Cardiac fibroblast (primary cell): ENCODE measurements at regions not wholly inside any gene's neighbourhood (a gene's known extent, or its start where the extent isn't known, plus 50 kb on each side); places are given as distances from the start of the nearest gene placed in this dataset.
A peak's percentile ranks its signal among the peaks of the same experiment; 100 is the strongest.
"Not testable (repeated sequence)": the region's sequence is repeated elsewhere in the genome, so short reads cannot be mapped to it uniquely, and the experiment has no call there.

Experiments
- DNase-seq, 2 donors: peaks; one replicate each; pipeline versions ENCODE4 v3.0.0 to v3.0.0-alpha.2; 2010; ENCODE audit warnings: low read depth in 2 of 2
- H3K4me3 ChIP-seq, 2 donors: replicated peaks in 1 of 2; 1 replicate in 1 of 2; 2 replicates in 1 of 2; pipeline ENCODE4 v1.5.1; 2011; ENCODE audit warnings: low read depth in 2 of 2, low read length in 2 of 2, mild to moderate bottlenecking in 2 of 2, moderate library complexity in 1 of 2
- TF ChIP-seq, protein P1 (sequence below): IDR thresholded peaks from one replicate; pipeline ENCODE4 v1.5.1; 2011; ENCODE audit warnings: low read depth, mild to moderate bottlenecking, low read length, inconsistent platforms

DNA sequence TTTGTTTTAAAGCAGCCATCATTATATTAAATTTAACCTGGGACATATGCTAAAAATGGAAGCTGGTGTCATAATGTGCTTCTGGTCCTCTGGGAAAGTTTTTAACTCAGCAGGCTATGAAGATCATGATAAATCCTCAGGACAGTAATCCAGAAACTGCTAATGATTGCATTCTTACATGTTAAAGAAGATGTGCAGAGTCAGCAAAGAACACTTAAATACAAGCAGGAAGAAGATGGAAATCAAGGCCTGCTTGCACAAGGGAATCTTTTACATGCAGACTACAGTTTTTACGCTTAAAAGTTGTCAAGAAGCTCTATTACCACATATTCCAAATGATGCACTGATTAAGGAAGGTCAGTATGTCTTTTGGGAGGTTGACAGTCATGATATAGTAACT, 246.0 kb upstream of the PTPRD start:
- TF ChIP-seq, protein P1, sequence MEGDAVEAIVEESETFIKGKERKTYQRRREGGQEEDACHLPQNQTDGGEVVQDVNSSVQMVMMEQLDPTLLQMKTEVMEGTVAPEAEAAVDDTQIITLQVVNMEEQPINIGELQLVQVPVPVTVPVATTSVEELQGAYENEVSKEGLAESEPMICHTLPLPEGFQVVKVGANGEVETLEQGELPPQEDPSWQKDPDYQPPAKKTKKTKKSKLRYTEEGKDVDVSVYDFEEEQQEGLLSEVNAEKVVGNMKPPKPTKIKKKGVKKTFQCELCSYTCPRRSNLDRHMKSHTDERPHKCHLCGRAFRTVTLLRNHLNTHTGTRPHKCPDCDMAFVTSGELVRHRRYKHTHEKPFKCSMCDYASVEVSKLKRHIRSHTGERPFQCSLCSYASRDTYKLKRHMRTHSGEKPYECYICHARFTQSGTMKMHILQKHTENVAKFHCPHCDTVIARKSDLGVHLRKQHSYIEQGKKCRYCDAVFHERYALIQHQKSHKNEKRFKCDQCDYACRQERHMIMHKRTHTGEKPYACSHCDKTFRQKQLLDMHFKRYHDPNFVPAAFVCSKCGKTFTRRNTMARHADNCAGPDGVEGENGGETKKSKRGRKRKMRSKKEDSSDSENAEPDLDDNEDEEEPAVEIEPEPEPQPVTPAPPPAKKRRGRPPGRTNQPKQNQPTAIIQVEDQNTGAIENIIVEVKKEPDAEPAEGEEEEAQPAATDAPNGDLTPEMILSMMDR: no peak
- DNase-seq: no peak

DNA sequence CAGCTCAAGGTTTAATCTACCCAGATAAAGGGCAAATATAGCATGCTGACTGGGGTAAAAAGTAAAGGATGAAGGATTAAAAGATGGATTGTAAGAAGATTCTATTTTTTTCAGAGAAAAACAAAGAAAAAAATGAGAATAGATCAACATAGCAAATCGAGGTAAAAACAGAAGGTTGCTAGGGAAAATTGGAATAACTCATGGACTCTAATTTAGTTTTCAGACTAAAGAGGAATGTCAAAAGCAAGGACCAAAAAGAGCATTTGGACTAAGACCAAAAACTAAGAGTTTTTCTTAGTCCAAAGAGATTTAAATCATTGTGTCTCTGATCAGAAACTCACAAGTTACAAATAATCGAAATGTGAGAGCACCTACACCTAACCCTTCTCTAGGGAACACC, 250.7 kb upstream of the PTPRD start:
- no peak for DNase-seq
- TF ChIP-seq, protein P1: no peak
- no peak overlapping the region for H3K4me3 ChIP-seq

More for the DNA sequence above, 246.0 kb upstream of the PTPRD start:
- H3K4me3 ChIP-seq: no peak overlapping the region

DNA sequence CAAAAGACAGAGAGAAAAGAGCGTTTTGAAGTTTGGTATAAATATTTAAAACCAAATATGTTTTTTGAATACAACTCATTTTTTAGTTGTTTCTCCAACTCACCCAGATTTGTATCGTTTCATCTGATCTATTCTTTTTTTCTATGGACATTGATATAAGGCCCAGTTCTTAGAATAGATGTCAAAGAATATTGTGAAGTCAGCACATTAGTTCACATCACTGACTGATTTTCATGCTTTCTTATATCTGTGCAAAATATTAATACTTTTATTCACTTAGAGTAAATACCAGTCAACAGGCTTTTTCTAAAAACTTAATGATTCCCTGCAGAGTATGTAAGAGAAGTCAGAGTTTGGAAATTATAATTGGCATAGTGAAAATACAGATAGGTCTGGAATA, 254.4 kb upstream of the PTPRD start:
- no peak for DNase-seq
- TF ChIP-seq, protein P1: no peak
- H3K4me3 ChIP-seq: no peak overlapping the region

DNA sequence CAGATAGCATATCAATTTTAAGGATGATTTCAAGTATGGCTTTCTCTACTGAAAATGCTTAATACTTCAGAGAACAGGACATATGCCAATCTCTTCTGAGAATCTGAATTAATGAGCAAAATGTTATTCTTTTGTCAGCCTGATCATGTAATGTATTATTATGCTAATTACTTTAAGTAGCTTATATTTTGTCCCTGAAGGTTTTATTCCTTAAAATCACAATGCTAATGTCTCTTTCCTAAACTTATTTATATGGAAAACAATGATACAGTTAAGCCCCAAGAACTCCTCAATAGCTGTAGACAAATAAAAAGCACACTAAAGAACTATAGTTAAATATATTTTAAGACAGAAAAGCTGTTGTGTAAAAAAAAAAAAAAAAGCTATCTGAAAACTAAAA, 256.9 kb upstream of the PTPRD start:
- no peak for DNase-seq
- TF ChIP-seq, protein P1: no peak

DNA sequence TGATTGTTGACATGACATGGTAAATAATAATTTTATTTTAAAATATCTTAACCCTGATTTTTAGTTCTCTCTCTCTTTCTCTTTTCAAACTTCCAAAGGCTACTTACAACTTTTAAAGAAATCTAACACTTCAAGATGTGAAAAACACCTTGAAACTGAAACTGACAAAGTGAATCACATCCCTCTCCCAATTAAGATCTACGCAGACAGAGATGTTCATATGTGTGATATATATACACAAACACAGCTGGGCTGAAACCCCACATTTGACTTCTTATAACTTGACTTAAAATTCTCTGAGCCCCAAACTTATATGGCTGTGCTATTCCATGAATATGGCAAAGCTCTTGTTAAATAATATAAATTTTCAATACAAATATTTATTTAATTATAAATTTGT, 261.2 kb upstream of the PTPRD start:
- no peak overlapping the region for H3K4me3 ChIP-seq
- TF ChIP-seq, protein P1: no peak
- no peak for DNase-seq

More for the DNA sequence above, 256.9 kb upstream of the PTPRD start:
- H3K4me3 ChIP-seq: no peak overlapping the region

DNA sequence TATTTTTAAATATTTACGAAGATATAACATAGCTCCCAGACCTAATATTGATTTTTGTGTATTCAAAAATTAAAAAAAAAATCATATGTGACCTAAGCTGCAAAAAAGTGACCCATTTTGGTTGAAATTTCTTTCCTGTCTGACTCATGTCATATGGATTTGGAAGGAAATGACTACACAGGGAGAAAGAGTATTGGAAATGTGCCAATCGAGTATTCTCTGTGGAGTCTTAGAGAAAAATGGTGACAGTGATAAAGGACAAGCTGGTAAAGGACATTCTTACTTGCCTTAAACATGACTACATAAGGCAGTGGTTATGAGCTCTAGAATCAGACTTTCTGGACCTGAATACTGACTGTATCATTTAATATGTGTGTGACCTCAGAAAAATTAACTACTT, 262.9 kb upstream of the PTPRD start:
- no peak overlapping the region for H3K4me3 ChIP-seq
- peak; percentile 38 to 89 for DNase-seq
- TF ChIP-seq, protein P1: no peak

DNA sequence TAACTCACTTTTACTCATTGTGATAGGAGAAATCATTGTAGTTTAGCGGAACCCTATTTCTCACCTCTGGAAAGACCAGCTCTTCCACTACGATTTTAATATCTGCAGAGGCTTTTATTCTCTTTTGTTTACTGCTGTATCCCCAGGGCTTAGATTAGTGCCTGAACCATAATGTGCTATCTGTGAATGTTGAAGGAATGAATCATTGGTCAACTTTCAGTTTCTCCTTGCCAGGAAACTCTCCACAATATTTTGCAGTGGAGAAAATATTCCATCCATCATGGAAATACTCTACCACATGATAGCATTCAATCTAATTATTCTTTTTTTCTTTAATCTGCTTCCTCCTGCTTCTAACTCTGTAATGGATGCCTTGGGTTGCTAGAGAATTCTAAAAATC, 263.5 kb upstream of the PTPRD start:
- no peak overlapping the region for H3K4me3 ChIP-seq
- TF ChIP-seq, protein P1: no peak
- DNase-seq: peak; percentile 50 to 62

DNA sequence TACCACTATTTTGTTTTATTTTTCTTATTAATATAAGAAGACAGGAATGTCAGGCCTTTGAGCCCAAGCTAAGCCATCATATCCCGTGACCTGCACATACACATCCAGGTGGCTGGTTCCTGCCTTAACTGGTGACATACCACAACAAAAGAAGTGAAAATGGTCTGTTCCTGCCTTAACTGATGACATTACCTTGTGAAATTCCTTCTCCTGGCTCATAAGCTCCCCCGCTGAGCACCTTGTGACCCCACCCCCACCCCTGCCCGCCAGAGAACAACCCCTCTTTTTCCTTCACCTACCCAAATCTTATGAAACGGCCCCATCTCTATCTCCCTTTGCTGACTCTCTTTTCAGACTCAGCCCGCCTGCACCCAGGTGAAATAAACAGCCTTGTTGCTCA, 277.5 kb upstream of the PTPRD start:
- H3K4me3 ChIP-seq: not testable (repeated sequence)

More for the DNA sequence above, 277.5 kb upstream of the PTPRD start:
- DNase-seq: not testable (repeated sequence)
